ENCODE measurements at regions not wholly inside any gene's neighbourhood (a gene's known extent, or its start where the extent isn't known, plus 50 kb on each side); places are given as distances from the start of the nearest gene placed in this dataset.
"Not testable (repeated sequence)": the region's sequence is repeated elsewhere in the genome, so short reads cannot be mapped to it uniquely, and the experiment has no call there.

- DNase-seq, result no peak
Measured at GRCh38 chr13:82294226-82294625, 1588.0 kb downstream of the SLITRK1 start.

- no peak for DNase-seq
Measured at GRCh38 chr13:82292334-82292733, 1589.9 kb downstream of the SLITRK1 start.

GRCh38 chr13:82291852-82292251, 1590.4 kb downstream of the SLITRK1 start:
- no peak for DNase-seq

GRCh38 chr13:82275644-82276043, 1606.6 kb downstream of the SLITRK1 start:
- DNase-seq, result no peak

GRCh38 chr13:82259284-82259683, 1623.0 kb downstream of the SLITRK1 start:
- no peak for DNase-seq

GRCh38 chr13:82257790-82258507, 1624.3 kb downstream of the SLITRK1 start:
- DNase-seq, result no peak

GRCh38 chr13:82248762-82249161, 1633.5 kb downstream of the SLITRK1 start:
- no peak for DNase-seq

GRCh38 chr13:82245860-82246259, 1636.4 kb downstream of the SLITRK1 start:
- DNase-seq, result no peak

GRCh38 chr13:82224806-82225205, 1657.5 kb downstream of the SLITRK1 start:
- DNase-seq, result no peak

- DNase-seq, result no peak
Measured at GRCh38 chr13:82221621-82222020, 1660.7 kb downstream of the SLITRK1 start.

- DNase-seq, result no peak
Measured at GRCh38 chr13:82220641-82221040, 1661.6 kb downstream of the SLITRK1 start.

GRCh38 chr13:82216165-82216564, 1666.1 kb downstream of the SLITRK1 start:
- DNase-seq, result no peak

GRCh38 chr13:82214341-82214740, 1667.9 kb downstream of the SLITRK1 start:
- no peak for DNase-seq

GRCh38 chr13:82206241-82206640, 1676.0 kb downstream of the SLITRK1 start:
- DNase-seq, result no peak

- DNase-seq, result no peak
Measured at GRCh38 chr13:82202398-82202797, 1679.9 kb downstream of the SLITRK1 start.

- DNase-seq, result no peak
Measured at GRCh38 chr13:82196087-82196486, 1686.2 kb downstream of the SLITRK1 start.

- no peak for DNase-seq
Measured at GRCh38 chr13:82187227-82187626, 1695.0 kb downstream of the SLITRK1 start.

- no peak for DNase-seq
Measured at GRCh38 chr13:82176751-82177150, 1705.5 kb downstream of the SLITRK1 start.

GRCh38 chr13:82165396-82166174, 1716.7 kb downstream of the SLITRK1 start:
- no peak for DNase-seq

- not testable (repeated sequence) for DNase-seq
Measured at GRCh38 chr13:82164780-82165395, 1717.4 kb downstream of the SLITRK1 start.

- DNase-seq, result no peak
Measured at GRCh38 chr13:82147526-82147925, 1734.7 kb downstream of the SLITRK1 start.

GRCh38 chr13:82136880-82137279, 1745.4 kb downstream of the SLITRK1 start:
- DNase-seq, result no peak

- no peak for DNase-seq
Measured at GRCh38 chr13:82129281-82129680, 1753.0 kb downstream of the SLITRK1 start.

GRCh38 chr13:82118589-82118988, 1763.7 kb downstream of the SLITRK1 start:
- no peak for DNase-seq
